Suppressor macrophage treated with lipopolysaccharide for 1 hour (primary cell): ENCODE measurements at regions not wholly inside any gene's neighbourhood (a gene's known extent, or its start where the extent isn't known, plus 50 kb on each side); places are given as distances from the start of the nearest gene placed in this dataset.

Experiments used
- DNase-seq, 3 donors: peaks; one replicate each; pipeline ENCODE4 v3.0.0-alpha.2; 2020 to 2022

DNA sequence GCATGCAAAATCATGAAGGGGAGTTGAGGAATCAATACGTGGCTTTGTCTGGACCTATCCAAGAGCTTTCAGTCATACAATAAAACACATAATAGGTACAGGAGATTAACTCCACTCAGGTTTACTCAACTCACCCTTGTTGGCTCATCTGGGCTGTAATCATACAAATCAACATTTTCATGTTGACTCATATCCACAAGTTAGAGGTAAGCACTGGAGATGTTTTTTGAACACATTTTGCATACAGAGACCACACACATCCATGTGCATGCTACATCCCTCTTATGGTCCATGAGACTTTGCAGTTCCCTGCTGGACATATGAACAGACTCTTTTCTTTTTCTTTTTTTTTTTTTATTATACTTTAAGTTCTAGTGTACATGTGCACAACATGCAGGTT, 336.9 kb upstream of the PIK3C3 start:
- no peak for DNase-seq

DNA sequence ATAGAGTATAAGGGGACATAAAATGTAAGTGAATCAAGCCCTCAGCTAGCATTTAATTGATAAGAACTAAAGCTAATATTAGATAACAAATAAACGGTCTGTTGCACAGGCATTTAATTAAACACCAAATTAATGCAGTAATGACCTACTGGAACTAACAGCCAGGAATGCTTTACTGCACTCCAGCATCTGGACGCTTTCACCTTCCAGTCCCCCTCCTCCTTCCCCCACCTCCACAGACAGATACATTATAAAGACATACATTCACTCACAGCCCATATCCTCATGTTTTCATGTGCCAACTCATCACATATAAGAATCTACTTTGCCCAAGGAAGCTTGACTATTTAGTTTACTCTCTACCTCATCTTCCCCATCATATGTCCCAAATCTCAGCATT, 337.4 kb upstream of the PIK3C3 start:
- no peak for DNase-seq

DNA sequence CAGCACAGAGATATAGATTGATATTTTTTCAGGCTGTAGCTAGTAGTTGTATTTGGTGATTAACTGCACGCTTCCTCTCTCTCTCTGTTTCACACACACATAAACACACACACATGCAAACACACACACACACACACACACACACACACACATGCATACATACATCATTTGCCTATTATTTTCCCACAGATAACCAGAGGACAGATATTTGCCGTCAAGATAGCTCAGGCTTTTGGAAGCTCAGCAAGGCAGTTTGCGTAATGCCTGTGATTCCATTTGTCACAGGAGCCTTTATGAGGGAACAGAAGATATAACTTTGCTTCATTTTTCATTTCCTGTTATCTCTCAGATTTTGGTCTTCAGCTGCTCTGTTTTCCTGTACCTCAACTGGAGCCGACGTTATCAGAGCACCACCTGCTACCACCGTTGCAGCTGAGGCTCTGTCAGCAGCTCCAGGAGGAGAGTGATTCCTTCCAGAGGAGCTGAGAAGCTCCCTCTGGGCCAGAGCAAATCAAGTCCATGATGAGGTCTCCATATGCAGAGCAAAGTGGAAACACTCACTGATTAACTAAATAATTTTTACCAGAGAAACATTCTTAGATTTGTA, 341.9 kb upstream of the PIK3C3 start:
- DNase-seq, result no peak

DNA sequence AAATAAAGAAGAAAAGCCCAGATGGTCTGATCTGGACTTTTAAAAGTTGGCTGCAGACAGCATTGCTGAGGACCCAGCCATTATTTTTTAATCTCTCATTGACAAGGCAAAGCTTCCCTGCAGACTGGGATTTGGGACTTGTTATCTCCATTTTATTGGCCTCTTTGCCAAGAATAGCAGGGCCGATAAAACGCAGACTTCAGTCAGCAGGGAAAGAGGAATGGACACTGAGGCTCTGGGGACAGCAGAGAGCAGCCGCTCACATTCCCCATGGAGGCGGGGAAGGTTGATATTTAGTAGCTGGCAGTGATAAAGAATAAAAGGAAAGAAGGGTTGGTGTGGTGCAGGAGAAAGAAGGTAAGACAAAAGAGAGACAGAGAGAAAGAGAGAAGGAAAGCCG, 350.1 kb upstream of the PIK3C3 start:
- DNase-seq, result no peak

DNA sequence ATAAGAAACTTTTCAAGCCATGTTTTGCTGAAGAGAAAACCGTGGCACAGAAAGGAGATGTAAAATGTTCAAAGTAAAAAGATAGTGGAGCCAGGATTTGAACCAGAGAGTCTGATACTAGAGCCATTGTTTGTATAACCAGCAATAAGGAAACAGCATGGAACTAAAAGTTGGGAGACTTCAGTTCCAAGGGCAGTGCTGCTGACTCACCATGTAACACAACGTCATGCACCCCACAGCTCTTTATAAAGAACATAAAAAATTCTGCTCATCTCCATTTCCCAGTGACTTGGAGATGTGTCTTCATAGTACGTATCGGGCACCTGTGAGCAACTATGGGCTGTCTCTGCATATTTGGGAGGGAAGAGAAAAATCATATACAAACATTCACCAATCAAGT, 353.0 kb upstream of the PIK3C3 start:
- DNase-seq, result no peak

DNA sequence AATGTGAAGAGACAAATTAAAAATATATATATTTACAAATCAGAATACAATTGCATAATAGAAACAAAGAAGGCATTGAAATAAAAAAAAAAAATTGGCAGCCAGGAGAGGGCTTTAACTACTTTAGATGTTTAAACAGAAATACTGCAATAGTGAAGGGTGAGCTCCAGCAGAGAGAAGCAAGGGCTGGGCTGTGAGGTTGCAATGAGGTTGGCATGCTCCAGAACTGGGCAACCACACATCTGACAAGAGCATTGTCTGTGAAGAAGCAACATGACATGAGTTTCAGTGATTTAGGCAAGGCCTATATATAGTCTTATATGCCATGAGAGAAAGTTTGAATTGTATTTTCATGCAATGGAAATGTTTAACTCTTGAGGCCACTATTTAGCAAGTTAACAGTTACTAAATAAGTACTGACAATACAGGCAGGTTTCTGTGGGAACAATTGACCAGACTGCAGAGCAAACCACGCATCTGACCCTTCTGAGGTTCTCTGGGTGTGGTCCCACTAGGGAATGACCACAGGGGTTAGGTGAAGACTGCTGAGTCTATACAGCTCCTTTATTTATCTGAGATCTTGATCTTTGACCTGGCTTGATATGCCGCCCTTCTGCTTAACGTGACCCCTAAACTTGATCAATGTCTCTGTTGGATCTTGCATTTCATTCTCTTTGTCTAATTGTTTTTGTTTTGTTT, 354.2 kb upstream of the PIK3C3 start:
- DNase-seq, result no peak

DNA sequence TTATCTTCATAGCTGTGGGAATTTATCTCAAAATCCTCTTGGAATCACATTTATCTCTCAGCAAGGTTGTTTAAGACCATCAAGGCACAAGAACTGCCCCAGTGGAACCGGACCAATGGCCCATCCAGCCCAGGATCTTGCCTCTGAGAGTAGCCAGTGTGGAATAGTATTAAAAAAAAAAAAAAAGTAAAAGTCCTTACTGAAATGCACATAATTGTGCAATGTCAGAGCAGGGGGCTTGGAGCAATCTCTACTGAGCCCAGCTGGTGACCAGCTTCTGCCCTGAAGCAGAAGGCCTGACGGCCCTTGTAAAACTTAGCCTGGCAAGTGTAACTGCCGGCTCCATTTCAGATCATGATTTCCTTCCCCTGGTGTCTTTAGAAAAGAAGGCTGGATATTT, 355.6 kb upstream of the PIK3C3 start:
- no peak for DNase-seq

DNA sequence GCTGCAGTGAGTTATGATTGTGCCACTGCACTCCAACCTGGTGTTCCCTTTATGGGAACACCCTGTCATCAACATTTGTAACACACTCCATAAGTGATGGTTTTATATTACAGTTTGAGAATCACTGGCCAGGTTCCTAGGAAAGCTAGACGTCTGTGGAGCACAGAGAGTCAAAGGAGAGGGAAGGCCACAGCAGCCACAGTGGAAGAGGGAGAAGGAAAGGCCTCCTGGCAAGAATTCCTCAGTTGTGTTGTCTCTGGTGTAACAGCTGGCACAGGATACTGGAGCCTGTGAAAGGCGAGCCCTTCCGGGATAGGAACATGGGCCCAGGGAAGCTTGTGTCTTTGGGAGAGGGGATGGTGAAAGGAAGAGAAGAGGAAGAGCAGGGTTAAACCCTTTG, 360.5 kb upstream of the PIK3C3 start:
- no peak for DNase-seq

DNA sequence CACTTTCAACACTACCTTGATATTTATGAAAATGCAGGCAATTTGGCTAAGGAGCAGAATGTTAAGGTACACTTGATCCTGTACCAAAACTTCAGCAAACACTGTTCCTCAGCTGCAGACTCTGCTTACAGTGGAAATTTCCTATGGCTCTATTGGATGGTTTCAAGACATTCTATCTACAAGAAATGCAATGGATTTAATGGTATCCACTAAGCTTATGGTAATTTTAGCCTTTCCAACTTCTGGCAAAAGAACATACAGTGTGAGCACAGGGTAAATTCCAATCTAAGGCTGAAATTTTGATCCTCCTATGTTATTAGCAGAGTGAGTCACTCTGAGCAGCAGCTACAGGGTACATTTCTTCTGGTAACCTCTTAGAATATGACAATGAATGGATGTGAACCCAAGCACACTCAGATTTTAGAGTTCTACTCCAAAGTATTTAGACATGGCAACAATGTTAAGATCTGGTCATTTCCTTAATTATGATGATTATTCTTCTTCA, 361.8 kb upstream of the PIK3C3 start:
- no peak for DNase-seq

DNA sequence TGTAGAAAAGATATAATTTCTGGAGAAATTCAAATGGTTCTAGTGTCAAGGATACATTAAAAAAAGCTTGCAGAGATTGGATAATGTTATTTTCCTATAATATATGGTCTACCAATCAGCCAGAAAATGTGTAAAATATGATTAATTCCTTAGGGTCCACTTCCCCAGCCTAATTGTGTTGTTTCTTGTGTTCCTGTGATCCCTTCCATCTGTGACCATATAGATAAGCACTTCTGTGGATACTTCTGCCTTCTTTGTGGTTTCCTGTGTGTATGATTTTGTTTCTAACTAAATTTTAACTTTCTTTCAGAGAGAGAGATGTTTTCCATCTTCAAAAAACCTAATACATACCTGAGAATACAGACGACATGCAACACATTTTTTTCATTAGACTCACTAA, 367.1 kb upstream of the PIK3C3 start:
- DNase-seq, result no peak

DNA sequence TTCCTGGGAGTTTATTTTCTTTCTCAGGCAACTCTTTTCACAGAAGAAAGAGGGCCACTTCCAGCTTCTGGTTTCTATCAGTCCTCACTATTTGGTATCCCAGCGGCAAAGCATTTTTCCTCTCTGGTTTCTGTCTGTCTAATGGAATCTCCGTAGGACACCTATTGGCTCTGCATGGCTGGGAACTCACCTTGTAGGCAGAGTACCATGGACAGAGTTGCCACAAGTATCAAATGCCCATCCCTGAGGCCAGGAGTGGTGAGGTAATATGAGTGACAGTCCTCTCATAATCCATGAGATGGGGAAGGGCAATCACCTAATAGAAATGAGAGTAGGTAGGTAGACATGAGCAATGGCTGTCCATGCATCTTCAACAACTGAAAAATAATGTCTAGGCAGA, 369.5 kb upstream of the PIK3C3 start:
- DNase-seq, result no peak

DNA sequence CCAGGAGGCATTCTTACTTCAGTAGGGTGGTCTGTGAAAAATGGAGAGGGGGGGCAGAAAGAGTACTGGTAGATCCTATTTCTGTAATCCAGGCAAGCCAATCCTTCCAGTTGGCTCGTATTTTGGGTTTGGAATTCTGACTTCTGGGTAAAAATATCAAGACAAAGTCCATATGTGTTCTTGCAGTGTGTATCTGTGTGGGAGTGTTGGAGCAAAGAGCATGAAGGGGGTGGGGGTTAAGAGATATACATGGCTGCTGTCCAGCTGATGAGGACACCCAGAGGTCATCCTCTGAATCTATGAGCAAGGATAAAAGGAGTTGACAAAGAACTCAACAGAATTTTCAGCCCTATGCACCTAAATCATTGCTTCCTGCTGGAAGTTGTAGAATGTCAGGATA, 375.8 kb upstream of the PIK3C3 start:
- no peak for DNase-seq

DNA sequence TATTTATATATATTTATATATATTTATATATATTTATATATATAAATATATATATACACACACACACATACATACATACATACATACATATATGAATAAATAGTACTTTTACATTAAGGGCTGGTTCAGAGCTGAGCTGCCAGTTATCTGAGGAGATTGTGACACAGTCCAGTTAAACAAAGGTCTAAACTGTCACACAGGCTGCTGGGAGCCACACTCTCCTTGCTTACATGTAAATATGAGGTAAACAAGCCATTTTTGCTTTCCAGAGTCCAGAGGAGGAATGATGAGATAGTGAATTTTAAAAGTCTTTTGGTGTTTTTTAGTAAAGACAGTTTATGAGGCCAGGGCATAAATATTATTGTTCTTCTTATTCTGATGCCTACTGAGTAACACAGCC, 377.5 kb upstream of the PIK3C3 start:
- DNase-seq, result no peak

DNA sequence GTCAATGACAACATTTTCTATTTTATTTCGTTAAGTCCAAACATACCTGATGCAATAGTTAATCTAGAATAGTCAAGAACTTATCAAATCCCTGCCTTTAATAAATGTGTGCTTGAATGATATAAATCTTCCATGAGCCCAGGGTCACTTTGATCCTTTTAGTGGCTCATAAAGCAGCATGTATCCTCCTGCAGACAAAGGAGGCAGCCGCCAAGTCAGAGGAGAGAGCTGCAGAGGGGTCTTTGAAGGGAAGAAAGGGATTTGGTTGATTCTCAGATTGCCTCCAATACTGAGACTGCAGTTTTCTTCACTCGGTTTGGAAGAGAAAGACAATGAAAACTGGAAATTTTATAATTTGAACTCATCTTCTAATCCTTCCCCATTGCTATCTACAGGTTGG, 378.4 kb upstream of the PIK3C3 start:
- DNase-seq, result no peak

DNA sequence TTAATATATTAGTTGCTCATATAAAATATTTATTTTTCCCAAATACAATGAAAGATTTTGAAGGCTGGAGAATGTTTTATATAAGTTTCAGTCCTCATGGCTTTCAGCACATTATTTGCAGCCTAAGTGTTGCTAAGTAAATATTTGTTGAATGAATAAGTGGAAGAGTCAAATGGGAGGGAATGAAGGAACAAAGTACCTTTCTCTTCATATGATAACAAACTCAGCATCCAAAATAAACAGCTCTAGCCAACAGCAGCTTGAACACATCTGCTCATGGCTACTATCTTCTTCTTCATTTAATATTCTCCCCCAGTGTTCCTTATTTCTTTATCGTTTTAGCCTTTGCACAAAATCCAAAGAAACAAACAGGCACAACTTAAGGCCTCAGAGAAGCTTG, 385.2 kb upstream of the PIK3C3 start:
- no peak for DNase-seq

DNA sequence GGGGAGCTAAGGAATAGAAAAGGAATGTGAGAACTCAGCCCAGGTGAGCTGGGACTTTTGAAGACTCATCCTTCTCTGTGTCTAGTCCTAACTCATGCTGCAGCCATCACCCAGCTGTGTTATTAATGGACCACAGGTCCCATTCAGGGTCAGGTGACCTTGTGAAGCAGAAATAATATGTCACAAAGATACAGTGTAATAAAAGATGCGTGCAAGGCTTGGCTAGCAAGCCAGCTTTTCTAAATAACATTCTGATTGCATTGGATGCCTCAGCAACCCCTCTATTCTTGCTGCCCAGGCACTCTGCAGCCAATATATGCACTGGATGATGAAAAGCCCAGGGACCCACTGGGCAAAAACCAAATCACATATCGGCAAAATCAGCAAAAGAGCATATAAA, 393.1 kb upstream of the PIK3C3 start:
- DNase-seq, result no peak

DNA sequence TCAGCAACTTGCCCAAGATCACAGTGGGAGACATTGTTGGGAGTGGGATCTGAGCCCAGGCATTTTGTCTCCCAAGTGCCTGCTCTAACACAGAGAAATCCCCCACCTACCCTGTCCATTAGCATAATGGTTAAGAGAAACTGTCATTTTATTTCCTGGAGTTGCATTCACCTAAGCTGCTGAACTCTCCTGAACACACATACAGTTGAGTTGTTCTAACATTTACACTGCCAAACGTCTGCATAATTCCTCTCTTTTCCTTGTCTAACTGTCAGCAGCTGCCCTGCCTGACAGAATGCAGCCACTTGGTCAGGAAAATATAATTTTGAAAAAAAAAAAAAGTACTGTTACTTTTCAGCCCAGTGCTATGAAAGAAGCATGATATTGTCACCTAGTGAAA, 396.3 kb upstream of the PIK3C3 start:
- no peak for DNase-seq

DNA sequence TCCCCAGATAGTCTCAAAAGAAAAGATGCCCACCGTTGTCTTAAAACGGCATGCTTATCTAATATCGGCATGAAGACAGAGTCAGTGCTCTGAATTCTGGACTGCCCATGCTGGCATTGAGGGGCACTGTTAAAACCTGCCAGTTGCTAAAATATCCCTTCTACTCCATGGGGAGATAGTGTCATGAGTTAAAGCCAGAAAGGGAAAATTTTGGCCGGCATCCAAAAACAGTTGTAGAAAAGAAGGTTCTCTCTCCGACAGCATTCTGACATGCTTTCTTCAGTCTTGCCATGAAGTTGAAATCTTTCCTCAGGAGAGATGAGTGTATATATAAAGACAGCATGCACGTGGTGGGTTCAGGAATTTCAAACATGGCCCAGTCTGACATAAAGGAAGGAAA, 401.3 kb upstream of the PIK3C3 start:
- no peak for DNase-seq

DNA sequence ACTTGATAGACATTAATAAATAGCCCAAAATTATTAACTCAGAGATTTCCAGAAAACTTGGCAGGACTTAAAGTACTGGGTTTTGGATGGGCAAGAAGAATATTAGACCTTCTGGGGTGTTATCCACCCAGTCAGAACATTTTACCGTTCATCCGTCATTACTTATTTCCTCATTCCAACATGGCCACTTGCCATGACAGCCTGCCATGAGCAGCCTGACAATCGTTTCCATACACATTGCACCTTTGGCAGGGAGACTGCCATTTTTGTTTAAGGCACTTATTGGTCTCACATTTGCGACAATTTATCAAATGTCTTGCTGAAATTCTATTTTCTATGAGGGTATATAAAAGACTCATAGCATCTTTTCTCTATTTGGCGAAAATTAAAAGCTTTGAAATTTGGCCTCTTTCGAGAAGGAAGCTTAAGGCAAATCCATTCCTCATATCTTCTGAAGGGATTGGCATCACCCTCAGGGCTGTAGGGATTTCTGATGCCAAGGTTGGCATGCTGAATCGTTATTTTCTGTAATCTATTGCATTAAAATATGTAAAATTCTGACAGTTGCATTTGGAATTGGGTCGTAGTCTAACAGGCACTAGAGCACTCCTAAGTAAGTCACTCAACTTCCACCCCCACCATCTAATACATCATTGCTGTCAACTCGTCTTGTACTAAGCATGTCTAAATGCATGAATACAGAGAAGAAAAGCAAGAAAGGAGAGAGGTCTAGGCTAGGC, 406.3 kb upstream of the PIK3C3 start:
- no peak for DNase-seq

DNA sequence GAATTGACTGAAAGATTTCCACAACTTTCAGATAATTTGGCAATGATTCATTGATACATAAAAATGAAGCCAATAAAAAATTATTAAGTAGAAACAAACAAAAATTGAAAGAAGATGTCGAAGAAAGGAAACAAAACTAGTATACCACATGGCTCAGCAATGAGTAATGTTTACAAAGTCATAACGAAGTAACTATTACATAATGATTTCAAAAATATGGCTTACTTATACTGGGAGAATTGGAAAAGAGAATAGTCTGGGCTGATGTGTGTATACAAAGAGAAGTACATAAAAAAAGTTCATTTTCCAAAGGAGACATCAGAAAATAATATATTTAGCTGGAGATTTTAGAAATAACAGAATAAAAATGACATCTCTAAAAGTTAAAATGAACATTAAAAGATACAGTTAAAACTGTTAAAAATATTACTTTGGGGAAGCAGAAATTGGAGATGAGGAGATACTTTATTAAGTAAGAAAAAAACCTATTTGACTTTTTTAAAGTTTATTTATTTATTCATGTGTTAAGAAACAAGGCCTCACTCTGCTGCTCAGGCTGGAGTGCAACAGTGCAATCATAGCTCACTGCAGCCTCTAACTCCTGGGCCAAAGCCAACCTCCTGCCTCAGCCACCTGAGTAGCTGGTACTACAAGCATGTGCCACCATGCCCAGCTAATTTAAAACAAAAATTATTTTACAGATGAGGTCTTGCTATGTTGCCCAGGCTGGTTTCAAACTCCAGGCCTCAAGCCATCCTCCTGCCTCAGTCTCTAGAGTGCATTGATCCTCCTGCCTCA, 409.7 kb upstream of the PIK3C3 start:
- DNase-seq, result no peak

DNA sequence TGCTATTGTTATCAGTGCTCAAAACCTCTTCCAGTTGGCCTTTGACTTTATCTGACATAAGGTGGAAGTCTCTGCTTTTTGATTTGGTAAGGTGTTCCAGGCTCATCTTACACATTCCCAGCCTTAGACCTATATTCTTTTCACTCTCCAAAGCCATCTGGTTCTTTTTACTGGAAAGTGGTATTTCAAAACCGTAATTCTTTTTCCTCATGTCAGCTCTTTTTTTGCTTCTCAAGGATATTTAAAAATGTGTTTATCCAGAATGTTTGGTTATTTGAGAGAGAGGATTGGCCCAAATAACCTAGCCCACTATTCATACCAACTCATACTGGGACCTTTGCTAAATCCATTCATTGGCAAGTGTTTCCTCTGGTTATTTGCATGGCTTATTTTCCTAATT, 411.2 kb upstream of the PIK3C3 start:
- DNase-seq, result no peak

DNA sequence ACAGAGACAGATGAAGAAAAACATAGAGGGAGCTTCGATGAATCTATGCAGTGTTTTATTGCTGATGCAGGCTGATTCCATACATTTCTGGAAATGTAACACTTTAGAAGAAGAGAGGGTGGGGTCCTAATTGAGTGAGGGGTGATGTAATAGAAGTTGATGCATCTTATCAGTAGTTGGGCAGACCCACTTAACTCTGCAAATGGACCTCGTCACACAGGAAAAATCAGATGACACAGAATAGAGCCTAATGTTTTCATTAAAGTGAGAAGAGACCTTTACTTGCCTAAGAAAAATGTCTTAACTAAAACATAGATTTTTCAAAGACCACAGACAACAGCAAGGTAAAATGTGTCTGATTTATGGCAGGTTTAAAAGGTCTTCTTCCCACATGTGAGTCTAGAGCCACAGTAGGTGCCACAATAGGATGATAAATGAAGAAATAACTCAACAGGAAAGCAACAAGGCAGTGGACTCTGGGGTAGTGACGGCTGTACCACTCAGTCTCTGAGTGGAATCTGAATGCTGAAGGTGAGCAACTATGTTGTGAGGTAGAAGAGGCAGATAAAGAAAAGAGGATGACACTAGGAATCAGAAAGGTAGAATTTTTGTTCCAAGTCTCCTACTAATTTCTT, 414.7 kb upstream of the PIK3C3 start:
- DNase-seq, result no peak

DNA sequence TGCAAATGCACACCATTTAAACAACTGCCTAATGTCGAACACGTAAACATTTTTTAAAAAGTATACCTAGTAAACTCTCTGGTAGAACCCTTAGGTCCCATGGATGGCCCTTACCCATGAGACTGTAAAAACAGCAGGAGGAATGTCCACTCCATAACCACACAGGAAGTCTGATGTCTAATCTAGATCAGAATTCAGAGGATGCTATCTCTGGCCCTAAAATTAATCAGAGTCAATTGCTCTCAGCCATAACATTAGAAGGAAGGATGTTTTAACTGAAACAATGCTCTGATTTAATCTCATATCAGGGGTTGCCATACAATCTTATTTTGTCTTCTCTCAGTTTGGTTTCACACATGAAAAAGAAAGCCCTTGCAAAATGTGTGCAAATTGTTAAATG, 416.3 kb upstream of the PIK3C3 start:
- DNase-seq, result no peak
